ENCODE measurements at regions not wholly inside any gene's neighbourhood (a gene's known extent, or its start where the extent isn't known, plus 50 kb on each side); places are given as distances from the start of the nearest gene placed in this dataset.

DNA sequence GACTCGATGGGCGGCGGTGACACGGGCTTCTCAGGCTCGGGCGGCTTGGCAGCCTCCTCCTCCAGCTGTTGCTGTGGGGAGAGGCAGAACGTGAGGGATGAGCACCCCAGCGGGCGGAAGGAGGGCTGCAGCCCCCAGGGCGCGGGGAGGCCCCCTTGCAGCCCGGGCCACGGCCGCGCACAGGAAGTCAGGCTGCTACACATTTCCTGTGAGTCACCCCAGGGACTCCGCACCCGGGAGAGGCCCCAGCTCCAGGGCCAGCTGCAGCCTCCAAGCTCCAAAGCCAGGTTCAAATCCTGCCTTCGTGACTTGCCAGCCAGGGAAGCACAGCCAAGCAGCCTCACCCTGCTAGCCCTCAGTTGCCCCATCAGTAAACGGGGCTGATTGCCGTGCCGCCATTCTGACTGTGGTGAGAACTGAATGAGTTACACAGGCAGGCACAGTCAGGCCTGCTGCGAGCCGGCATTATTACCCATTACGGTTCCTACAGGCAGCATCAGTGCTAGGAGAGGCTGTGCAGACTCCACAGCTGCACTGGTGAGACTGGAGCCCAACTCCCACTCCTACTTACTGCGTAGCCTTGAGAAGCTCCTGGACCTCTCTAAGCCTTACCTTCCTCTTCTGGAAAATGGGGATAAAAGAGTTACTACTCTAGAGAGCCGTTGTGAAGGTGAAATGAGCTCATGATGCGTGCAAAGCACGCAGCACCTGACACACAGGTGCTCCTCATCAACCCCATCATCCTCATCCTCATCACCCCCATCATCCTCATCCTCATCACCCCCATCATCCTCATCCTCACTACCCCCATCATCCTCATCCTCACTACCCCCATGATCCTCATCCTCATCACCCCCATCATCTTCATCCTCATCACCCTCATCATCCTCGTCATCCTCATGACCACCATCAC, 100.9 kb downstream of the NCOR2 start:
- H3K27me3 Mint-ChIP-seq (ENCODE audit: low read depth): no peaks in the 10 kb centered on the region
- H3K36me3 Mint-ChIP-seq: peaks cover 61% of the 10 kb centered on the region
- H3K27ac Mint-ChIP-seq: no peak overlapping the region

DNA sequence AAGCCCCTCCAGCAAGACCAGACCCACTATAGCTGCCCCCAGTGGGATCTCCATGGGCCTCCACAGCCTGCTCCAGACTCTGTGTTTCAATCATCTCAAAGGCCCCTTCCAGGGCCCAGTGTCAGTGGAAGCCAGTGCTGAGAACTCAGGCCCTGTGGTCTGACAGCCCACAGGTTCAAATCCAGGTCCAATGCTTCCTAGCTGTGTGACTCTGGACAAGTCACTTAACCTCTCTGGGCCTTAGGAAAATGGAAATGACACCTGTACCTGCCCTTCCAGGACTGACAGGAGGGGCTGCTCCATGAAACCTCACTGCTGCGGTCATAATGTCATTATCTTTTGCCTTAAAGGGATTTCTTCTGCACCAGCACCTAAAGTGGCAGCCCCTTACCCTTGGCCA, 101.9 kb downstream of the NCOR2 start:
- no peaks in the 10 kb centered on the region for H3K27me3 Mint-ChIP-seq (ENCODE audit: low read depth)
- H3K4me1 Mint-ChIP-seq: peaks cover 7% of the 10 kb centered on the region
- H3K4me3 Mint-ChIP-seq: no peak overlapping the region
- TF ChIP-seq, protein P1, sequence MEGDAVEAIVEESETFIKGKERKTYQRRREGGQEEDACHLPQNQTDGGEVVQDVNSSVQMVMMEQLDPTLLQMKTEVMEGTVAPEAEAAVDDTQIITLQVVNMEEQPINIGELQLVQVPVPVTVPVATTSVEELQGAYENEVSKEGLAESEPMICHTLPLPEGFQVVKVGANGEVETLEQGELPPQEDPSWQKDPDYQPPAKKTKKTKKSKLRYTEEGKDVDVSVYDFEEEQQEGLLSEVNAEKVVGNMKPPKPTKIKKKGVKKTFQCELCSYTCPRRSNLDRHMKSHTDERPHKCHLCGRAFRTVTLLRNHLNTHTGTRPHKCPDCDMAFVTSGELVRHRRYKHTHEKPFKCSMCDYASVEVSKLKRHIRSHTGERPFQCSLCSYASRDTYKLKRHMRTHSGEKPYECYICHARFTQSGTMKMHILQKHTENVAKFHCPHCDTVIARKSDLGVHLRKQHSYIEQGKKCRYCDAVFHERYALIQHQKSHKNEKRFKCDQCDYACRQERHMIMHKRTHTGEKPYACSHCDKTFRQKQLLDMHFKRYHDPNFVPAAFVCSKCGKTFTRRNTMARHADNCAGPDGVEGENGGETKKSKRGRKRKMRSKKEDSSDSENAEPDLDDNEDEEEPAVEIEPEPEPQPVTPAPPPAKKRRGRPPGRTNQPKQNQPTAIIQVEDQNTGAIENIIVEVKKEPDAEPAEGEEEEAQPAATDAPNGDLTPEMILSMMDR (IDR thresholded peaks at IDR 0.05; ENCODE audit: unreplicated experiment): no peak
- H3K27ac Mint-ChIP-seq: no peak overlapping the region
- peaks cover 60% of the 10 kb centered on the region for H3K36me3 Mint-ChIP-seq
- DNase-seq (ENCODE audit: low spot score in 2 of 2, unreplicated experiment in 2 of 2): no peak
- peaks cover 13% of the 10 kb centered on the region for H3K9me3 Mint-ChIP-seq

More for the DNA sequence above, 100.9 kb downstream of the NCOR2 start:
- no peak for DNase-seq (ENCODE audit: low spot score in 2 of 2, unreplicated experiment in 2 of 2)
- Mint-ChIP-seq H3K9me3 (peaks cover 18% of the 10 kb centered on the region), H3K4me1 (peaks cover 7% of the 10 kb centered on the region), H3K4me3 (no peak overlapping the region)
- TF ChIP-seq, protein P1 (IDR thresholded peaks at IDR 0.05; ENCODE audit: unreplicated experiment): no peak

DNA sequence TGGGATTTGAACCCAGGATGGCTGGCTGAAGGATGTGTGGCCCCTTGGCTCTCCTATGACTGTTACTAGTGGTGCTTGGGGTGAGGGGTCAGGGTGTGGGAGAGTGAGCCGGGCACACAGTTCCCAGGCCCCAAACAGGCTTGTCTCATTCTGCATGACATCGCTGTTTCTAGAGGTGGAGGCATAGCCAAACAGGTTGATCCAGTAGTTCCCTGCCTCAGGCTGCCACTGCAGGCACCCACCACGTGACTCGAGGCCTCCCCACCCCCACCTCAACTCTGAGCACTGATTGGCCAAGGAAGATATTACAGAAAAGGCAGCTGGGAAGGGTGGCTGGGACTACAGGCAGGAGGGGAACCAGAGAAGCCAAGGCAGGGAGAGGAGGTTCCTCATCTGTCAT, 102.6 kb downstream of the NCOR2 start:
- Mint-ChIP-seq H3K4me3 (no peak overlapping the region), H3K27me3 (ENCODE audit: low read depth) (no peaks in the 10 kb centered on the region), H3K4me1 (peaks cover 7% of the 10 kb centered on the region), H3K27ac (no peak overlapping the region), H3K9me3 (peaks cover 8% of the 10 kb centered on the region), H3K36me3 (peaks cover 57% of the 10 kb centered on the region)
- TF ChIP-seq, protein P1 (IDR thresholded peaks at IDR 0.05; ENCODE audit: unreplicated experiment): no peak
- no peak for DNase-seq (ENCODE audit: low spot score in 2 of 2, unreplicated experiment in 2 of 2)

DNA sequence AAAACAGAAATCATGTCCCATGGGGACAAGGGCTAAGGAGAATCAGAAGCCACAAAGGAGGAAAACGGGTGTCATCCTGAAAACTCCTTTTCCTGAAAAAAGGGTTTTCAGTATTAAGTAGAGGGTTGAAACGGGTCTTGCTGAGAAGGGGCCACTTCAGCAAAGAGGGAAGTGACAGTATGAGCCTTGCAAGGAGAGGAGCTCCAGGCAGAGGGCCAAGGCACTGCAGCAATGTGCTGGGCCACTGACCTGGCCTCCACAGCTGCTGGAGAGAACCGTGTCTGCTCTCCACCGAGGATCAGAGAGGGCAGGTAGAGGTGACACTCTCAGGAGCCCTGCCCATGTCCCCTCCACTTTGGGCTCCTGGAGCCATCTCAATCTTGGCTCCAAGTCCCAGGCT, 103.3 kb downstream of the NCOR2 start:
- Mint-ChIP-seq H3K36me3 (peaks cover 57% of the 10 kb centered on the region), H3K27me3 (ENCODE audit: low read depth) (no peaks in the 10 kb centered on the region), H3K9me3 (peaks cover 5% of the 10 kb centered on the region), H3K4me1 (peaks cover 7% of the 10 kb centered on the region), H3K27ac (peak overlapping the region; percentile 40), H3K4me3 (no peak overlapping the region)
- TF ChIP-seq, protein P1 (IDR thresholded peaks at IDR 0.05; ENCODE audit: unreplicated experiment): no peak
- DNase-seq (ENCODE audit: low spot score in 2 of 2, unreplicated experiment in 2 of 2): no peak

DNA sequence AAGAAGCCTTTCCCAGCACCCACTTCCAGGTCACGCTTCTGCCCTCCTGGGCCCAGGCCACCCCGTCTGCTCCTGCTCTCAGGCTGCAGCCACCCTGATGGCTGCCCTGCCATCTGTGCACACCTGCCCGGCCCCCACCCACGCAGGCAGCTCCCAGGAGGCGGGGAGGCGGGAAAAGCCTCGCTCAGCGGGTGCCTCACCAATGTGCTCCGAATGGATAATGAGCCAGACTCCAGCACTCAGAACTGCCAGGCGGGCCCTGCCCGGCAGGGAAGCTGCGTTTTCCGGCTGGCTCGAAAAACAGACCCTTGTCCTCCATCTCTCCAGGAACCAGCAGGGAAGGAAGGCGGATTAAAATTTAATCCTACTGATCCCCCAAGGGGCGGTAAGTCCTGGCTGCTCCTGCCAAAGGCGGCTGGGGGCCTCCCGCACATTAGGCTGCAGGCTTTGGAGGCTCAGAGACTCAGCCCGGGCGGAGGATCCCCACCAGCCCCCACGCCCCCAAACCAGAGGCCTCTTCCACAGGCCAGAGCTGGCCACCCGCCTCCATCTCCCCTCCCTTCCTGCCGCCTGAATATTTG, 104.0 kb downstream of the NCOR2 start:
- Mint-ChIP-seq H3K4me3 (no peak overlapping the region), H3K4me1 (peaks cover 7% of the 10 kb centered on the region), H3K36me3 (peaks cover 61% of the 10 kb centered on the region), H3K27ac (peak overlapping the region; percentile 40), H3K9me3 (peaks cover 4% of the 10 kb centered on the region), H3K27me3 (ENCODE audit: low read depth) (no peaks in the 10 kb centered on the region)
- DNase-seq (ENCODE audit: low spot score in 2 of 2, unreplicated experiment in 2 of 2): no peak
- TF ChIP-seq, protein P1 (IDR thresholded peaks at IDR 0.05; ENCODE audit: unreplicated experiment): no peak
